ENCODE measurements at regions not wholly inside any gene's neighbourhood (a gene's known extent, or its start where the extent isn't known, plus 50 kb on each side); places are given as distances from the start of the nearest gene placed in this dataset.
"Not testable (repeated sequence)": the region's sequence is repeated elsewhere in the genome, so short reads cannot be mapped to it uniquely, and the experiment has no call there.

DNA sequence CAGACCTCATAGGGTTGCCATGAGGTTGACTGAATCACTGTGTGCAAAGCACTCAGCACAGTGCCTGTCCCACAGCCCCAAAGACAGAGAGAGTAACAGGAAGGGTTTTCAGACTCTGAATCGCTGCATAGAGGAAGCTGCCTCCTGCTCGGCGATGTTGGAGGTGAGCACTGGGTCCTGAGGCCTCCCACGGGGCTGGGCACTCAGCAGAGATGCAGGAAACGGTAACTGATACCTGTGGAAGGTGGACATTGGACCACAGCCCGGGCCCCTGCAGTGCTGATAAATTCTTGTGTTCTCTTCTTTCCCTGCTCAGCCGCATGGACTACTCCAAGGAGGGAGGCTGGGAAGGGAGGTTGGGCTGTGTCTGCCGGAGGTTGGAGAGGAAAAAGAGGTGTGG lies 389.7 kb downstream of the PTPRU start:
- DNase-seq (ENCODE audit: low spot score): no peak

- DNase-seq (ENCODE audit: low spot score): no peak
Observed at GRCh38 chr1:29625084-29625420, 388.7 kb downstream of the PTPRU start.

GRCh38 chr1:29624320-29625083 lies 388.2 kb downstream of the PTPRU start:
- no peak for DNase-seq (ENCODE audit: low spot score)

- no peak for DNase-seq (ENCODE audit: low spot score)
Observed at GRCh38 chr1:29623501-29623900, 387.2 kb downstream of the PTPRU start.

GRCh38 chr1:29621826-29622435 lies 385.6 kb downstream of the PTPRU start:
- no peak for DNase-seq (ENCODE audit: low spot score)

DNA sequence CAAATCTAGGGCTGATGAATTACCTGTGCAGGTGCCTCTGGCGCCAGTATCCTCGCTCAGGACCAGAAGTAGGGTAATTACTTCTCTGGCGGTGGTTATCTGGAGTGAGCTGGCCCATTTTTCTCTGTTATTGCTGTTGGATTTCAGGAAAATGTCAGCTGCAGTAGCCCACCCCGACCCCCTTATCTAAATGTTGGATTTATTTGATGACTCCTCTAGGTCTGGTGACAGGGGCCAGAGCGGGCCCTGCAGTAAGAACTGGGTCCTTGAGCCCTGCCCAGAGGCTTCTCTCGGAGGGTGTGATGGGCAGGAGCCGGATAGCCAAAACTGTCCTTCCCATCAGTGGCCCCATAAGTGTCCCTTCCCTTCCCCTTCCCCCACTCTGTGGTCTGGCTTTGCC lies 384.3 kb downstream of the PTPRU start:
- DNase-seq (ENCODE audit: low spot score): no peak

DNA sequence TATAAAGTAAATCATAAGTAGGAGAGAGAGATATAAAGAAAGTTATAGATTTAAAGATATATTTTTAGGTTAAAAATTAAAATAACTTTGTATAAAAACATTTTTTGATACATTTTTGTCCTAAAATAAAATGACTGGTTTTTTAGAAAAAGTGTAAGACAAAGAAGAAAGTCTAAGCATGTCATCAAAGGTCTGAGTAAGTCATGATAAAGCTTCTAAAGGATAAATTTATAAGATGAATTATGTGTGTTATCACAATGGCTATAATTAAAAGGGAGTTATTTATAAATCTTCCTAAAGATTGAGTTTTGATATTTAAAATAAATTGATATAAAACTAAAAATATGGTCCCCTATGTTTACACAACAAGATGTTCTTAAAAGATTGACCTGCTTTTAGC lies 370.9 kb downstream of the PTPRU start:
- DNase-seq (ENCODE audit: low spot score): no peak

GRCh38 chr1:29604796-29605195 lies 368.5 kb downstream of the PTPRU start:
- not testable (repeated sequence) for DNase-seq (ENCODE audit: low spot score)

- no peak for DNase-seq (ENCODE audit: low spot score)
Observed at GRCh38 chr1:29603622-29604021, 367.3 kb downstream of the PTPRU start.

GRCh38 chr1:29602203-29602602 lies 365.9 kb downstream of the PTPRU start:
- no peak for DNase-seq (ENCODE audit: low spot score)

GRCh38 chr1:29601021-29601420 lies 364.7 kb downstream of the PTPRU start:
- DNase-seq (ENCODE audit: low spot score): no peak

- DNase-seq (ENCODE audit: low spot score): no peak
Observed at GRCh38 chr1:29599826-29600225, 363.5 kb downstream of the PTPRU start.

GRCh38 chr1:29599071-29599470 lies 362.7 kb downstream of the PTPRU start:
- DNase-seq (ENCODE audit: low spot score): no peak

- no peak for DNase-seq (ENCODE audit: low spot score)
Observed at GRCh38 chr1:29597861-29598260, 361.5 kb downstream of the PTPRU start.

DNA sequence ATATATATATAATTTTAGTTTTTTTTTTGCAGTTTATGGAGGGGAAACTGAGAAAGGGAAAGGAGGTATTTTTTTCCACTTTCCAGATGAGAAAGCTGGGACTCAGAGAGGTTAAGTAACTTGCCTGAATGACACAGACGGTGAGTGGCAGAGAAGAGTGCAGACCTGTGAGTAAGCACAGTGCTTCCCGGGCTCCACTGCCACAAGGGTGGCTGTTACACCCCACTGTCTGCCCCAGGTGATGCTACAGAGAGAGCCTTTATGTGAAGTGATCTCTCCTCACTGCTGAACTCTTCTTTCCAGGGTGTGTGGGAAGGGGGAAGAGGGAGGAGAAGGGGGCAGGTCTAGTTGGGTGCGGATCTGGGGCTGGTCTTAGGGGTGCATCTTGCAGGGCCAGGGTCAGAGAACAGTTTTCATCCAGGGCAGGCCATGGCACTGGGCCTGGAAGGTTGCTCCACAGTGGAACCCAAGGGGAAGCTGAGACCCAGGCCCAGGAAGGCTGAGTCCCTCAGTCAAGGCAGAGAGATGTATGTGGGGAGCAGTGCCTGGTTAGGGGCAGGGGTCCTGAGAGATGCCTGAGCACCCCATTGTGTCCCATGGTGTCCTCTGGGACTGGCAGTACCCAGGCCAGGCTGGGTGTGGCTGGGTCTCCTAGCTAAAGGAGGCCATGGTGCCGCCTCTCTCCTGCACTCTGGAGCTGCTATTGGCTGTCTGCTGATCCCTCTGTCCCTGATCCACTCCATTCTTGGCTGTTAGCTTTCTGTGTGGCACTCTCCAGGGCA lies 357.5 kb downstream of the PTPRU start:
- no peak for DNase-seq (ENCODE audit: low spot score)

- no peak for DNase-seq (ENCODE audit: low spot score)
Observed at GRCh38 chr1:29592731-29593130, 356.4 kb downstream of the PTPRU start.

- DNase-seq (ENCODE audit: low spot score): no peak
Observed at GRCh38 chr1:29592261-29592615, 355.9 kb downstream of the PTPRU start.

DNA sequence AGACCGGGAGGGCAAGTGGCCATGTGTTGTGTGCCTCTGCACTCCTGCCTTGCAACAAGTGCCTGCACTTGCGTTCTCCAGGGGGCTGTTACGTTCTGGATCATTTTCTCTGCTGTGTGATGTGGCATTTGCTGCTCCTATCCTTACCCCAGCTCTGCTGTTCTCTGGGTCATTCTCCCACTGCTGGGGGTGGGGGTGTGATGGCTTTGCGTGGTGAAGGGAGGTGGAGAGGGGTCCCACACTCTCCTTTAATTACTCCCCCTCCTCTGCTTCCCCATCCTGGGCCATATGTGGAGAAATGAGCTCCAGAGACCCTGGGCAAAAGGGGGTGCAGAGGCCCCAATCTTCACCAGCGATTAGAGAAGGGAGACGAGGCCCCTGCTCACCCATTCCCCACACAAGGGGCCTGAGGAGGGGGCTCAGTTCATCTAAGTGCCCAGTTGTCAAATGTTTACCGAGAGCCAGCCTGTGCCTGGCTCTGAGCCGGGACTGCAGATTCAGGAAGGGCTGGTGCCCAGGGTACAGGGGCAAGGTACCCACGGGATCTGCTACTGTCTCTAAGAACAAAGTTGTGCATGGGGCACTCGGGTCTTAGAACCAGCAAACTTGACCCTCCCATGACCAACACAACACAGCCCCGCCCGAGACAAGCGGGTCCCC lies 355.4 kb downstream of the PTPRU start:
- no peak for DNase-seq (ENCODE audit: low spot score)

- peak; percentile 41 for DNase-seq (ENCODE audit: low spot score)
Observed at GRCh38 chr1:29590583-29591565, 354.6 kb downstream of the PTPRU start.

DNA sequence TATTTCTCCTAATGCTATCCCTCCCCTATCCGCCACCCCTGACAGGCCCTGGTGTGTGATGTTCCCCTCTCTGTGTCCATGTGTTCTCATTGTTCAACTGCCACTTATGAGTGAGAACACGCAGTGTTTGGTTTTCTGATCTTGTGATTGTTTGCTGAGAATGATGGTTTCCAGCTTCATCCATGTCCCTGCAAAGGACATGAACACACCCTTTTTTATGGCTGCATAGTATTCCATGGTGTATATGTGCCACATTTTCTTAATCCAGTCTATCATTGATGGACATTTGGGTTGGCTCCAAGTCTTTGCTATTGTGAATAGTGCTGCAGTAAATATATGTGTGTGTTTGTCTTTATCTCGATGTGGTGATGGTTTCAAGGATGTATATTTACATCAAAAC lies 353.4 kb downstream of the PTPRU start:
- not testable (repeated sequence) for DNase-seq (ENCODE audit: low spot score)

- no peak for DNase-seq (ENCODE audit: low spot score)
Observed at GRCh38 chr1:29586991-29587745, 350.8 kb downstream of the PTPRU start.

Measured in COLO829 (cell line).